ENCODE measurements at regions not wholly inside any gene's neighbourhood (a gene's known extent, or its start where the extent isn't known, plus 50 kb on each side); places are given as distances from the start of the nearest gene placed in this dataset.

DNA sequence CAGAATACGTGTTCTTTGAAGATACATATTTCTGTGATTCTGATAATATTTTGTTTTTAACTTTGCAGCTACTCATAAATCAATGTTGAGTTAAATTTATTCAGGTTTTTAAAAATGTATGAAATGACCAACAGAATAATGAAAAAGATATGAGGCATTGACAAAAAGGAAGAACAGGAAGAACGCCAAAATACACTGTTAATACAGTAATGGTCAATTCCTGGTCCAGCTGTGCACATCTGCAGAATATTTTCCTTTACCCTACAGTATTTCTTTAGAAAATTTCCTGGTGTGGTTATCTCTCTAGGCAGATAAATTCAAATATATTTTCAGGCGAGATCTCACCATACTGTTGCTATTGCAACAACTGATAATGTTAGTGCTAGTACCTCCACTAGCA is 203.2 kb upstream of the DGKB start:
- H2AFZ ChIP-seq (ENCODE audit: insufficient read depth, low read depth, low read length, poor library complexity, severe bottlenecking) = no peak overlapping the region
- Mint-ChIP-seq H3K4me3 (no peak overlapping the region), H3K36me3 (no peaks in the 10 kb centered on the region), H3K4me1 (no peaks in the 10 kb centered on the region), H3K27ac (no peak overlapping the region), H3K27me3 (ENCODE audit: low read depth in 3 of 3) (peaks cover 0 to 2% (median 0%) of the 10 kb centered on the region in 3 donors), H3K9me3 (peaks cover 0 to 7% (median 0%) of the 10 kb centered on the region in 7 donors)
- H3K9ac ChIP-seq (ENCODE audit: insufficient read depth, low read length, poor library complexity, severe bottlenecking) = no peak overlapping the region
- TF ChIP-seq, protein P1, sequence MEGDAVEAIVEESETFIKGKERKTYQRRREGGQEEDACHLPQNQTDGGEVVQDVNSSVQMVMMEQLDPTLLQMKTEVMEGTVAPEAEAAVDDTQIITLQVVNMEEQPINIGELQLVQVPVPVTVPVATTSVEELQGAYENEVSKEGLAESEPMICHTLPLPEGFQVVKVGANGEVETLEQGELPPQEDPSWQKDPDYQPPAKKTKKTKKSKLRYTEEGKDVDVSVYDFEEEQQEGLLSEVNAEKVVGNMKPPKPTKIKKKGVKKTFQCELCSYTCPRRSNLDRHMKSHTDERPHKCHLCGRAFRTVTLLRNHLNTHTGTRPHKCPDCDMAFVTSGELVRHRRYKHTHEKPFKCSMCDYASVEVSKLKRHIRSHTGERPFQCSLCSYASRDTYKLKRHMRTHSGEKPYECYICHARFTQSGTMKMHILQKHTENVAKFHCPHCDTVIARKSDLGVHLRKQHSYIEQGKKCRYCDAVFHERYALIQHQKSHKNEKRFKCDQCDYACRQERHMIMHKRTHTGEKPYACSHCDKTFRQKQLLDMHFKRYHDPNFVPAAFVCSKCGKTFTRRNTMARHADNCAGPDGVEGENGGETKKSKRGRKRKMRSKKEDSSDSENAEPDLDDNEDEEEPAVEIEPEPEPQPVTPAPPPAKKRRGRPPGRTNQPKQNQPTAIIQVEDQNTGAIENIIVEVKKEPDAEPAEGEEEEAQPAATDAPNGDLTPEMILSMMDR (IDR thresholded peaks at IDR 0.05) = no peak
- H3K36me3 ChIP-seq (replicated peaks in 1 of 2; ENCODE audit: control insufficient read depth in 1 of 2, insufficient read depth in 2 of 2, low read length in 2 of 2) = no peaks in the 10 kb centered on the region
- no peak for DNase-seq
- H3K9me3 ChIP-seq (replicated peaks in 1 of 2; ENCODE audit: control insufficient read depth in 1 of 2, insufficient read depth in 1 of 2, low read length in 2 of 2) = peaks cover 0 to 10% of the 10 kb centered on the region in 2 donors
- H3K4me1 ChIP-seq (ENCODE audit: control insufficient read depth in 1 of 2, insufficient read depth in 2 of 2, low read length in 2 of 2) = no peaks in the 10 kb centered on the region
- no peak overlapping the region for H3K4me3 ChIP-seq (replicated peaks in 1 of 3; ENCODE audit: low read depth in 2 of 3, low read length in 3 of 3)
- no CpG with 5 or more reads among the region's 3 CpGs for WGBS (ENCODE audit: insufficient coverage)
- H3K27me3 ChIP-seq (ENCODE audit: control insufficient read depth in 2 of 2, insufficient read depth in 2 of 2, low read length in 2 of 2) = no peaks in the 10 kb centered on the region
- no peaks in the 10 kb centered on the region for H4K20me1 ChIP-seq (ENCODE audit: insufficient read depth, low read length)
- intact Hi-C loops (cut with micrococcal nuclease) = no loop called here
- H3K79me2 ChIP-seq (ENCODE audit: insufficient read depth, low read length) = no peaks in the 10 kb centered on the region
- H3K4me2 ChIP-seq (replicated peaks; ENCODE audit: extremely low read depth, low read length, poor library complexity, severe bottlenecking) = no peak overlapping the region
- H3K27ac ChIP-seq (ENCODE audit: low read depth in 1 of 2, low read length in 2 of 2) = no peak overlapping the region

DNA sequence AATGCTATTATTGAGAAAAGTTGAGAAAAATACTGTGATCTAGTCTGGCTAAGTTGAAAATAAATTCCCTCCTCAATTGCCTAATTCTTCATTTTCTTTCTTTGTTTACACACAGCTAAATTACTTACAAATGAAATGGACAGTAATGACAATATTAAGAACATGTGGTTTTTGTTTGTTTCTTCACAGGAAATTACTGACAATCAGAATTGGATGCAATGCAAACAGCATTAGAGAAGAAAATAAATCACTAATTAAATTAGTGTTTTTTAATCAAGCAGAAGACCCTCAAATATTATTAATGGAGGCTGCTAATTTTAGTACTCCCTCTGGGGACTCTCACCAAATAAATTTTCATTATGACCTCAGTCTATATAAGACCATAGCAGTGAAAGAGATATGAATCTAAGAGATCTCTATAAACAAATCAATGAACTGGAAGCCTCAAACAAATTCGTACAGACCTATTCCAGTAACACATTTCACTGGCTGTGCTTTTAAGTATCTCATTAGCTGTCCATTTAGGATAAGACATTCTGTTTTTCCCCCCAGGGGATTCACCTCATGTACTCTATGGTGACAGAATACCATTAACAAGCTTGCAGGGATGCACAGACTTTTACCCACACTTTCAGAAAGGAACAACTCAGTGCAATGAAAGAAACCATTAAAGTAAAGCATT is 202.0 kb upstream of the DGKB start:
- no peak for DNase-seq
- no peak overlapping the region for H2AFZ ChIP-seq (ENCODE audit: insufficient read depth, low read depth, low read length, poor library complexity, severe bottlenecking)
- peaks cover 0 to 7% of the 10 kb centered on the region in 2 donors for H3K9me3 ChIP-seq (replicated peaks in 1 of 2; ENCODE audit: control insufficient read depth in 1 of 2, insufficient read depth in 1 of 2, low read length in 2 of 2)
- no peak overlapping the region for H3K9ac ChIP-seq (ENCODE audit: insufficient read depth, low read length, poor library complexity, severe bottlenecking)
- Mint-ChIP-seq H3K27me3 (ENCODE audit: low read depth in 3 of 3) (peaks cover 0 to 2% (median 0%) of the 10 kb centered on the region in 3 donors), H3K36me3 (no peaks in the 10 kb centered on the region), H3K27ac (no peak overlapping the region), H3K9me3 (peaks cover 0 to 9% (median 4%) of the 10 kb centered on the region in 7 donors), H3K4me1 (no peaks in the 10 kb centered on the region), H3K4me3 (no peak overlapping the region)
- H3K4me1 ChIP-seq (ENCODE audit: control insufficient read depth in 1 of 2, insufficient read depth in 2 of 2, low read length in 2 of 2) = no peaks in the 10 kb centered on the region
- no peak overlapping the region for H3K4me2 ChIP-seq (replicated peaks; ENCODE audit: extremely low read depth, low read length, poor library complexity, severe bottlenecking)
- no peak overlapping the region for H3K4me3 ChIP-seq (replicated peaks in 1 of 3; ENCODE audit: low read depth in 2 of 3, low read length in 3 of 3)
- intact Hi-C loops (cut with micrococcal nuclease) = no loop called here
- H3K27me3 ChIP-seq (ENCODE audit: control insufficient read depth in 2 of 2, insufficient read depth in 2 of 2, low read length in 2 of 2) = no peaks in the 10 kb centered on the region
- TF ChIP-seq, protein P1 (IDR thresholded peaks at IDR 0.05) = no peak
- H4K20me1 ChIP-seq (ENCODE audit: insufficient read depth, low read length) = no peaks in the 10 kb centered on the region
- H3K27ac ChIP-seq (ENCODE audit: low read depth in 1 of 2, low read length in 2 of 2) = no peak overlapping the region
- no peaks in the 10 kb centered on the region for H3K36me3 ChIP-seq (replicated peaks in 1 of 2; ENCODE audit: control insufficient read depth in 1 of 2, insufficient read depth in 2 of 2, low read length in 2 of 2)
- WGBS (ENCODE audit: insufficient coverage) = no CpG with 5 or more reads among the region's 1 CpG
- H3K79me2 ChIP-seq (ENCODE audit: insufficient read depth, low read length) = no peaks in the 10 kb centered on the region

All from CD14-positive monocyte (primary cell).